ENCODE measurements at regions not wholly inside any gene's neighbourhood (a gene's known extent, or its start where the extent isn't known, plus 50 kb on each side); places are given as distances from the start of the nearest gene placed in this dataset.
"Not testable (repeated sequence)": the region's sequence is repeated elsewhere in the genome, so short reads cannot be mapped to it uniquely, and the experiment has no call there.

DNA sequence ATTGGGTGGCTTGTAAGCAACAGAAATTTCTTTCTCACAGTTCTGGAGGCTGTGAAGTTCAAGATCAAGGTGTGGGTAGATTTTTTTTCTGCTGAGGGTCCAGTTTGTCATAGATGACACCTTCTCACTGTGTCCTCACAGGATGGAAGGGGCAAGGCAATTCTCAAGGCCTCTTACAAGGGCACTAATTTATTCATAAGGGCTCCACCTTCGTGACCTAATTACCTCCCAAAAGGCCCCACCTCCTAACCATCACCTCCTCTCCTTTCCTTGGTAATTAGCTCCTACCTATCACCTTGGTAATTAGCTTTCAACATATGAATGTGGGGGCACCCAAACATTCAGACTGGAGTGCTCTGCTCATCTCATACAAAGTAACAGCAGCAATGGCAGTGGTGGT is 92.3 kb upstream of the CD44 start:
- peaks cover 5% of the 10 kb centered on the region for H3K9me3 Mint-ChIP-seq
- H3K27me3 Mint-ChIP-seq (ENCODE audit: insufficient read depth), result no peaks in the 10 kb centered on the region
- no peak for DNase-seq (ENCODE audit: low spot score)
- intact Hi-C loops (cut with micrococcal nuclease), result no loop called here
- no peak overlapping the region for H3K4me3 Mint-ChIP-seq
- peak overlapping the region; percentile 82 for H3K27ac Mint-ChIP-seq
- H3K36me3 Mint-ChIP-seq (ENCODE audit: low read depth), result peaks cover 20% of the 10 kb centered on the region
- peaks cover 76% of the 10 kb centered on the region for H3K4me1 Mint-ChIP-seq (ENCODE audit: low read depth)

DNA sequence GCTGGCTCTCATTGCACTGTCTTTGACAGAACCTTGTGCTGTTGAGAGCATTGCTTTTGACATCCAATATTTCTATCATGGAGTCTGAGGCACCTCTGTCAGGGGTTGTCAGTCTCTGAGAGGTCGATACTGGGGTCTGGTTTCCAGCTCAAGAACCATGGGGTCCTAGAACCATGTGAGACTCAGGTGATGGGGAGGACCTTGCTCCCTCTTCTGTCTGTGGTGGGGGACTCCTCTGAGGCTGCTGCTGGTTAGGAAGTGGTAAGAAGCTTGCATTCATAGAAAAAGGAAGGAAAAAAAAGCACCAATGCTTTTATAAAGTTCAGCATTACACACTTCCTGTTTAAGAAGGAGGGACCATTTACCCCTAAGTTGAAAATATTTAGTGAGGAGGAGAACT is 91.8 kb upstream of the CD44 start:
- peaks cover 23% of the 10 kb centered on the region for H3K36me3 Mint-ChIP-seq (ENCODE audit: low read depth)
- H3K27ac Mint-ChIP-seq, result peak overlapping the region; percentile 82
- H3K9me3 Mint-ChIP-seq, result peaks cover 8% of the 10 kb centered on the region
- no peak overlapping the region for H3K4me3 Mint-ChIP-seq
- H3K4me1 Mint-ChIP-seq (ENCODE audit: low read depth), result peaks cover 75% of the 10 kb centered on the region
- intact Hi-C loops (cut with micrococcal nuclease), result no loop called here
- DNase-seq (ENCODE audit: low spot score), result peak; percentile 33
- peaks cover 1% of the 10 kb centered on the region for H3K27me3 Mint-ChIP-seq (ENCODE audit: insufficient read depth)

DNA sequence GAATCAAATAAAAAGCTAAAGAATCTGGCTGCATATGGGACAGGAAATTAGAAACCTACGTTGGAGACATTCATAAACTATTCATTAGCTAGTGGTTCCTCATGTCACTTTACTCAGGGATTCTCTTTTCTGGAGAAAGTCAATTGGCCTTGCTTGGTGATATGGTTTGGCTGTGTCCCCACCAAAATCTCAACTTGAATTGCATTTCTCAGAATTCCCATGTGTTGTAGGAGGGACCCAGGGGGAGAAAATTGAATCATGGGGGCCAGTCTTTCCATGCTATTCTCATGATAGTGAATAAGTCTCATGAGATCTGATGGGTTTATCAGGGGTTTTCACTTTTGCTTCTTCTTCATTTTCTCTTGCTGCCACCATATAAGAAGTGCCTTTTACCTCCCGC is 91.2 kb upstream of the CD44 start:
- H3K9me3 Mint-ChIP-seq, result peaks cover 13% of the 10 kb centered on the region
- H3K4me3 Mint-ChIP-seq, result no peak overlapping the region
- no peak for DNase-seq (ENCODE audit: low spot score)
- peaks cover 78% of the 10 kb centered on the region for H3K4me1 Mint-ChIP-seq (ENCODE audit: low read depth)
- H3K27me3 Mint-ChIP-seq (ENCODE audit: insufficient read depth), result peaks cover 2% of the 10 kb centered on the region
- H3K36me3 Mint-ChIP-seq (ENCODE audit: low read depth), result peaks cover 27% of the 10 kb centered on the region
- H3K27ac Mint-ChIP-seq, result peak overlapping the region; percentile 2
- intact Hi-C loops (cut with micrococcal nuclease), result no loop called here

DNA sequence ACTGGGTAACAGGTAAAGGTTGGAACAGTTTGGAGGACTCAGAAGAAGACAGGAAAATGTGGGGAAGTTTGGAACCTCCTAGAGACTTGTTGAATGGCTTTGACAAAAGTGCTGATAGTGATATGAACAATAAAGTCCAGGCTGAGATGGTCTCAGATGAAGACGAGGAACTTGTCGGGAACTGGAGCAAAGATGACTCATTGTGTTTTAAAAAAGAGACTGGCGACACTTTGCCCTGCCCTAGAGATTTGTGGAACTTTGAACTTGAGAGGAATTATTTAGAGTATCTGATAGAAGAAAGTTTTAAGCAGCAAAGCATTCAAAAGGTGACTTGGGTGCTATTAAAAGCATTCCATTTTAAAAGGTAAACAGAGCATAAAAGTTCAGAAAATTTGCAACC is 90.6 kb upstream of the CD44 start:
- H3K27me3 Mint-ChIP-seq (ENCODE audit: insufficient read depth); intact Hi-C loops (cut with micrococcal nuclease); DNase-seq (ENCODE audit: low spot score); H3K4me3 Mint-ChIP-seq: not testable (repeated sequence)
- Mint-ChIP-seq H3K4me1 (ENCODE audit: low read depth) (peaks cover 81% of the 10 kb centered on the region), H3K36me3 (ENCODE audit: low read depth) (peaks cover 28% of the 10 kb centered on the region), H3K9me3 (peaks cover 19% of the 10 kb centered on the region), H3K27ac (peak overlapping the region; percentile 2)

DNA sequence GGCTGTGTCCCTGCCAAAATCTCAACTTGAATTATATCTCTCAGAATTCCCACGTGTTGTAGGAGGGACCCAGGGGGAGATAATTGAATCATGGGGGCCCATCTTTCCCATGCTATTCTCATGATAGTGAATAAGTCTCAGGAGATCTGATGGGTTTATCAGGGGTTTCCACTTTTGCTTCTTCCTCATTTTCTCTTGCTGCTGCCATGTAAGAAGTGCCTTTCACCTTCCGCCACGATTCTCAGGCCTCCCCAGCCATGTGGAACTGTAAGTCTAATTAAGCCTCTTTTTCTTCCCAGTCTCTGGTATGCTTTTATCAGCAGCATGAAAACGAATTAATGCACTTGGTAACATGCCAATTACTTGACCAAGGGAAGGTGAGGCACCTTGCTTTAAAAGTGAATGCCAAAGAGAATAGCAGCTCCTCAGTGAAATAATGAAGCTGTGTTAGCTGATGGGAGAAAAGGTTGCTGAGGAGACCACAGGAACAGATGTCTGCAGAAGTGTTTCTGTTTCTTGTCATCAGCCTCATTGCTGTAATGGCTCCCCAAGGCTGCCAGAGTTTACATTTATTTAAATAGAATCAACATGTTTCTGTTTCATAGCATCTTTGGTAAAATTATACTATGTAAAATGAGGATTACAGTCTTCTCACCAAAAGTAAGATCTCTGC is 89.0 kb upstream of the CD44 start:
- peaks cover 20% of the 10 kb centered on the region for H3K9me3 Mint-ChIP-seq
- H3K4me1 Mint-ChIP-seq (ENCODE audit: low read depth), result peaks cover 75% of the 10 kb centered on the region
- peak overlapping the region; percentile 79 for H3K4me3 Mint-ChIP-seq
- peaks cover 28% of the 10 kb centered on the region for H3K36me3 Mint-ChIP-seq (ENCODE audit: low read depth)
- H3K27ac Mint-ChIP-seq, result peak overlapping the region; percentile 93
- peaks cover 2% of the 10 kb centered on the region for H3K27me3 Mint-ChIP-seq (ENCODE audit: insufficient read depth)
- intact Hi-C loops (cut with micrococcal nuclease), result loop anchor here (1.0 kb wide), 3 partner anchors 17 to 76 kb away; no protein-coding TSS in a partner anchor
- DNase-seq (ENCODE audit: low spot score), result no peak

DNA sequence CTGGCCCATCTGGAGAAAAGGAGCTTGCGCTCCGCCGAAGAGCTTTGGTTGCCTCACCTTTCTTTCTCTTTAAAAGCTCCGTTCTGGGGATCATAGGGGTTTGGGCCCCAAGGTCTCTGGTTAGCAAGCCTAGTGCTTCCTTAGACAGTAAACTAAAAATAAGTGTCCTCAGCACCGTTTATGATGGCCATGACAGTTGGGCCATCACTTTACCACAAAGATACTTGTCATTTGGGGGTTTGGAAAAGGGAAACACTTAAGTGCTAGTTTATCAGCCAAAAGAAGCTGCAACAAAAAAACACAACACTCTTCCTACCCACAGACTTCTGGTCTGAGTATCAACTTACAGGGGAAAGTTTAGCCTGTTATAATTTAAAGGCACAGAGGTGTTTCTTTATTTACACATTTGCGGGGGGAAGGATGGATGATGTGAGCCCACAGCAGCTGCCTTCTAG is 88.4 kb upstream of the CD44 start:
- Mint-ChIP-seq H3K4me1 (ENCODE audit: low read depth) (peaks cover 69% of the 10 kb centered on the region), H3K27me3 (ENCODE audit: insufficient read depth) (peaks cover 2% of the 10 kb centered on the region), H3K36me3 (ENCODE audit: low read depth) (peaks cover 29% of the 10 kb centered on the region), H3K4me3 (peak overlapping the region; percentile 79), H3K27ac (peak overlapping the region; percentile 93), H3K9me3 (peaks cover 25% of the 10 kb centered on the region)
- intact Hi-C loops (cut with micrococcal nuclease), result loop anchor here (1.0 kb wide), 3 partner anchors 17 to 76 kb away; no protein-coding TSS in a partner anchor
- DNase-seq (ENCODE audit: low spot score), result no peak

DNA sequence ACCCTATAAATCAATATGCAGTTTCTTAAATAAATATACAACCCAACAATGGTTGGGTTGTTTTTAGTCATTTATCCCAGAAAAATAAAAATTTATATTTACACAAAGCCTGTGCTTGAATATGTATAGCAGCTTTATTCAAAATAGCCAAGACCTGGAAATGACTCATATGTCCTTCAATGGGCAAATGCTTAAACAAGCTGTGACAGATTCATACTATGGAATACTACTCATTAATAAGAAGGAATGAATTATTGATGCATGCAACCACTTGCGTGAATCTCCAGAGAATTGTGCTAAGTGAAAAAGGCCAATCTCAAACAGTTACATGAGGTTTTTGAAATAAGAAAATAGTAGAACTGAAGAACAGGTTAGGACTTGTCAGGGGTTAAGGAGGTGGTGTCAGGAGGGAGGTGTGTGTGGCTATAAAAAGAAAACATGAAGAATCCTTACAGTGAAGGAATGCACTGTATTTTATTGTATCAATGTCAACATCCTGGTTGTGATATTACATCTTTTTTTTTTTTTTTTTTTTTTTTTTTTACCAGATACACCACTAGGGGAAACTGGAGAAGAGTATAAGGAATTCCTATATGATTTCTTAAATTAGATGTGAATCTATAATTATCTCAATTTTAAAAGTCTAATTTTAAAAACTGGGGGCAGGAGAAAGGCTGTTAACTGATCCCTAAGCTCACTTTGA is 82.4 kb upstream of the CD44 start:
- Mint-ChIP-seq H3K4me1 (ENCODE audit: low read depth) (peaks cover 44% of the 10 kb centered on the region), H3K36me3 (ENCODE audit: low read depth) (peaks cover 18% of the 10 kb centered on the region), H3K27ac (no peak overlapping the region), H3K27me3 (ENCODE audit: insufficient read depth) (peaks cover 2% of the 10 kb centered on the region), H3K9me3 (peaks cover 42% of the 10 kb centered on the region), H3K4me3 (no peak overlapping the region)
- no peak for DNase-seq (ENCODE audit: low spot score)
- intact Hi-C loops (cut with micrococcal nuclease), result loop anchor here (1.0 to 2.0 kb wide), 2 partner anchors 11 to 26 kb away; no protein-coding TSS in a partner anchor

DNA sequence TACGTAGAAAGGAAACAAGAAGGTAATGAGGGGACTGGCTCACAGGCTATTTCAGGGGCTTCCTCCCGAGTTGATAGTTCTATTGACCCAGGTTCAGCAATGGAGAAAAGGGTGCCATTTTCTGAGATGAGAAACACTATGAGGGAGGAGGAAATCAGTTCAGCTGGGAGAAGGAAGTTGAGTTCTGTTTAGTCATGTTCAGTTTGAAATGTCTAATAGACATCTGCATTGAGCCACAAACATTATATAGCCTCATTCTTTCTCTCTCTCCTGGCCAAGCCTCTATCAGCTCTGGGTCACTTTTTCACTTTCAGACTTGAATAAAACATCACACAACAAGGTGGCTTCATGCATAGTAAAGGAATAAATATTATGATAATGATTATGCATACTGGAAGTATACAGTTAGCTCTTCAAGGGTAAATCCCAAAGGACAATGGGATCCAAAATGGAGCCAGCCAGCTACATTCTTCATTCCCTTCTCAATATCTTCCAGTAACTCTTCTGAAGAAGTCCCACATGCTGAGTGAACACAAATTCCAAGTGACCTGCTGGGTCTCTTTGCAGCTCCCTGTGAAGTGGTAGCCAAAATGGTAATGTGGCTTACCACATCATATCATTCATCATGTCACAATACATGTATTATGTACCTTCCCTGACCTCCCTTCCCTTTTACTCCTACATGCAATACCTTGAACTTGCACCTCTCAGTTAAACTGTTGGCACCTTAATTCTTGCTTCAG is 80.9 kb upstream of the CD44 start:
- H3K27ac Mint-ChIP-seq, result no peak overlapping the region
- H3K4me3 Mint-ChIP-seq, result peak overlapping the region; percentile 8
- intact Hi-C loops (cut with micrococcal nuclease), result loop anchor here (1.0 to 2.0 kb wide), 2 partner anchors 13 to 27 kb away; no protein-coding TSS in a partner anchor

DNA sequence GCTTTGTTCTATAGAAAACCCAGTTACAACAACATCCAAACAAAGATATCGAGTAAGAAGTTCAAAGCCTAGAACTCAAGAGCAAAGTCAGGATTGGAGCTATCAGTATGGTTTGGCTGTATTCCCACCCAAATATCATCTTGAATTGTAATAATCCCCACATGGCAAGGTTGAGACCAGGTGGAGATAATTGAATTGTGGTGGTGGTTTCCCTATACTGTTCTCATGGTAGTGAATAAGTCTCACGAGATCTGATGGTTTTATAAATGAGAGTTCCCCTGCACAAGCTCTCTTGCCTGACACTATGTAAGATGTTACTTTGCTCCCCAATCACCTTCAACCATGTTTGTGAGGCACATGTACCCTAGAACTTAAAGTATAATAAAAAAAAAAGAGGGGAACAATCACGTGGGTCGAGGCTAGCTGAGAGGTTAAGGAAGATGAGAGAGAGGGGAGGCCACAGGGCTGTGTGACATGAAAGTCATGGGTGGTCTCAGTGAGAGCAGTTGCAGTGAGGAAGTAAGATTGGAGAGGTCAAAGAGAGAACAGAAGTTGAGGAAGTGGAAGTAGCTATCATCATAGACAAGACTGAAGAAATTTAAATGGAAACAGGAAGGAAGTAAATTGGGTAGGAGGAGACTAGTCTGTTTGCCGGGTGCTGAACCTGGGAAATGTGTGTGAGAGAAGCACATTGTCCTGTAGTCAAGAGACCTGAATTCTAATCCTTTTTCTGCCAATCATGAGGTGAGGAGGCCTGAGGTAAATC is 80.1 kb upstream of the CD44 start:
- H3K27me3 Mint-ChIP-seq (ENCODE audit: insufficient read depth), result no peaks in the 10 kb centered on the region
- intact Hi-C loops (cut with micrococcal nuclease), result no loop called here
- peak overlapping the region; percentile 8 for H3K4me3 Mint-ChIP-seq
- H3K27ac Mint-ChIP-seq, result no peak overlapping the region
- H3K4me1 Mint-ChIP-seq (ENCODE audit: low read depth), result peaks cover 30% of the 10 kb centered on the region
- peaks cover 9% of the 10 kb centered on the region for H3K36me3 Mint-ChIP-seq (ENCODE audit: low read depth)
- H3K9me3 Mint-ChIP-seq, result peaks cover 28% of the 10 kb centered on the region
- no peak for DNase-seq (ENCODE audit: low spot score)

More for the DNA sequence above, 80.9 kb upstream of the CD44 start:
- H3K36me3 Mint-ChIP-seq (ENCODE audit: low read depth), result peaks cover 11% of the 10 kb centered on the region
- H3K27me3 Mint-ChIP-seq (ENCODE audit: insufficient read depth), result no peaks in the 10 kb centered on the region
- DNase-seq (ENCODE audit: low spot score), result no peak
- peaks cover 30% of the 10 kb centered on the region for H3K4me1 Mint-ChIP-seq (ENCODE audit: low read depth)
- peaks cover 31% of the 10 kb centered on the region for H3K9me3 Mint-ChIP-seq

DNA sequence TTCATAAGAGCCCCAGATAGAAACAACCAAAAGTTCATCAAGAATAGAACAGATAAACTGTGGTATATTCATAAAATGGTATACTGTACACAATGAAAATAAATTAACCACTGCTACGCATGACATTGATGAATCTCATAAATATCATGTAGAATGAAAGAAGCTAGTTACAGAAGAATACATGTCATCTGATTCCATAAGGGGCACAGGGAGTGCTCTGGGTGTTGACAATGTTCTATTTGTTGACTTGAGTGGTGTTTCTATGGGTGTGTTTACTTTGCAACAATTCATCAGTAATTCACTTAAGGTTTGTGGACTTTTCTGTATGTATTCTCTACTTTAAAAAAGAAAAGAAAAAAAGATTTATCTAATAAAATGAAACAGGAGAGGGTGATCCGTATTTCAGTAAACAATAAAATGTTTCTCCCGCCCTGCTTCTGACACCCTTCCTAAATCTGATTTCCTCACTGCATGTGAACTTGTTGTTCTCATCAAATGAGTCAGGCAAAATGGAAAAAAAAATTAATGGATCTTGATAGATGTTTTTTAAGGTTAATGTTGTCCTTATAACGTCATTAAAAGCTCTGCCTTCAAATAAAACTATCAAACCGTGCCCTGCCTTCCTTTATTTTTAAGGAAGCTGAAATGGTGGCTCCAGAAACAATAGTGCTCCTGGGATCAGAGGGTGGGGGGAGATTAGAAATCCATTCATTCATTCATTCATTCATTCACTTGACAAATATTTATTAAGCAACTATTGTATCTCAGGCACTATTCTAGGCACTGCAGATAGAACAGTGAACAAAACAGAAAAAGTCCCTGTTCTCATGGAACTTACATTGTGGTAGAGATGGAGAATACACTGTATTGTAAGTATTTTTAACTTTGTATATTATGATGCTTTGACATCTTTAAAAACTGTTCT is 77.2 kb upstream of the CD44 start:
- intact Hi-C loops (cut with micrococcal nuclease), result no loop called here
- Mint-ChIP-seq H3K36me3 (ENCODE audit: low read depth) (peaks cover 5% of the 10 kb centered on the region), H3K4me1 (ENCODE audit: low read depth) (peaks cover 42% of the 10 kb centered on the region), H3K4me3 (no peak overlapping the region), H3K27ac (no peak overlapping the region), H3K9me3 (peaks cover 20% of the 10 kb centered on the region), H3K27me3 (ENCODE audit: insufficient read depth) (no peaks in the 10 kb centered on the region)
- DNase-seq (ENCODE audit: low spot score), result no peak

DNA sequence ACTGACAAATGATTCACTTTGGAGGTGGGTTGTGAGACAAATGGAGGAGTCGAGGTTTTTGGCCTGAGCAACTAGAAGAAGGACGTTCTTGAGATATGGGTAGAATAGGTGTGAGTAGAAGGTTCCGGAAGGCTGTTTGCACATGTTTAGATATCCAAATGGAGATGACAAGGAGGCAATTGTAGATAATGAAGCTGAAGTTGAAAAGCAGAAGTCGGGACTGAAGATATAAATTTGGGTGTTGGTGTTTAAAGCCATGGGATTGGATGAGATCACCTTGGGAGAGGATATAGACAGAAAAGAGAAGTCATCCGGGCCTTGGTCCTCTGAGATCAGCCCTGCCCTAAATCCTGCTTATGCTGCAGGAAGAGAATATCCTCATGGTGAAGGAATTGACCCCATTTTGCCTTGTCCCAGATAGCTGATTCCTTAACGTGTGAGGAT is 75.5 kb upstream of the CD44 start:
- no peak for DNase-seq (ENCODE audit: low spot score)
- Mint-ChIP-seq H3K27me3 (ENCODE audit: insufficient read depth) (no peaks in the 10 kb centered on the region), H3K27ac (no peak overlapping the region), H3K4me1 (ENCODE audit: low read depth) (peaks cover 41% of the 10 kb centered on the region), H3K9me3 (peaks cover 17% of the 10 kb centered on the region), H3K4me3 (no peak overlapping the region), H3K36me3 (ENCODE audit: low read depth) (peaks cover 8% of the 10 kb centered on the region)
- intact Hi-C loops (cut with micrococcal nuclease), result no loop called here
